H54 (cell line): ENCODE measurements at regions not wholly inside any gene's neighbourhood (a gene's known extent, or its start where the extent isn't known, plus 50 kb on each side); places are given as distances from the start of the nearest gene placed in this dataset.
"Not testable (repeated sequence)": the region's sequence is repeated elsewhere in the genome, so short reads cannot be mapped to it uniquely, and the experiment has no call there.

Experiments
- DNase-seq: peaks from one replicate; pipeline ENCODE4 v3.0.0; 2011; ENCODE audit warnings: low spot score, mixed read lengths; ENCODE audit not compliant: insufficient read length
- FAIRE-seq: peaks from 3 replicates; lab custom pipeline; 2011; peaks lifted over from hg19 to GRCh38; lab: Jason Lieb, UNC
- POLR2A ChIP-seq: IDR thresholded peaks from 2 replicates; pipeline ENCODE4 v1.6.1; 2011; ENCODE audit warnings: low read depth, mild to moderate bottlenecking, low read length

DNA sequence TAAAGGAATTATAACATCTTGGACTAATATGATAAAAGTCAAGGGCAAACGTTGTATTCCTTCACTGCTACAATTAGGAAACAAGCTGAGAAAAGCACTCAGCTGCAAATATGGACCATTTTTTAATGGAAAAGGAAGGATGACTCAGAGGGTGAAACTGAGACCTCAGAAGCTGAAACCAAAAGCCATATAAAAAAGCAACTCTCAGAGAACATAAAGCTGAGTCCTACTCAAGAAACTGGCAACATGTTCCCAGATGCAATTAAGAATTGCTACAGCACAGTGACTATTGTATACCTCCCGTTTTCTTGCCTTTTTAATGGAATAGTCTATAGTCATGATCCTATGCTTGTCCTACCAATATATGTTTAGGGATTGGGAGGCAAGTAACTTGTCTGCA, 1106.4 kb upstream of the INTU start:
- FAIRE-seq (no peak), DNase-seq (no peak)
- TF ChIP-seq POLR2A: no peak

- DNase-seq (no peak), FAIRE-seq (no peak)
- TF ChIP-seq POLR2A: no peak
Observed at GRCh38 chr4:126529997-126530396, 1102.8 kb upstream of the INTU start.

DNA sequence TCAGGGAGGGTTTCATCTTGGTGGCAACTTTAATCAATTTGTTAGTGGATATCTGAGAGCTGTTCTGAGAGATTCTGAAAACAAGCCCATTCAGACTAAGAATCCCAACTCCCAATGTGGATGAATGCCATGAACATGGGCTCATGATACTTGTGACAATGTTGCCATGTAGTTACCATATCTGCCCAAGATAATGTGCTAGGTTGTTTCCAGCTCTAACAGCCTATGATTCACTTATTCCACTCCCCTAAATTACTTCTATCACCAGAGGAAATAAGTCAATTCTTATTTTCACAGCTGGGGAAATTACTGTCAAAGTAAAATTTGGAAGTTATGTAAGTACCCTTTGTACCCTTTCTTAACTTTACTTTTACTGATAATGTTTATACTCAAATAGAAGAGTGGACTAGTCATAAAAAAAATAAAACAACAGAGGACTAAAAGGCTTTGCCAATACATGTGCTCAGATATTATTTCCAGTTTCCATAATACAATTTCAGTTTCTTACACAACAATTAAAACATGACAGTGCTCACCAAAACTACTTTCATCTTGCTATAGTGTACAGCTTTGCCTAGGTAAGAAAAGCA, 1101.7 kb upstream of the INTU start:
- no peak for FAIRE-seq
- DNase-seq: no peak
- TF ChIP-seq POLR2A: no peak

DNA sequence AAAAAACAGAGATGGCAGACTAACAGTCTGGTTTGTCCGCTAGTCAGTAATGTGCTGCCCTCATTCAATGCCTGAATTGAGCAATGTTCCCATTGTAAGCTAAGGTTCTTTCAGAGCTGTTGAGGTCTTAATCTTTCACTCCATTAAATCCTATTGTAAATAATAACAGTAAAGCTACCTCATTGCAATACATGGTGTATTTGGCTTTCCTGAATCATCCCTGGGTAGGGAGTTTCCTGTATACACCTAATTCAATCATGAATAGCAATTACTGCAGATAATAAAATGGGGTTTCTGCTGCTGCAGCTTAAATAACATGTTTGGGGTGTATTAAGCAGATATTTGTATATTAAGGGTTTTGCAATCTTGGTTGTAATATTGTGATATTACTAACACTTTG, 1100.2 kb upstream of the INTU start:
- FAIRE-seq: no peak
- TF ChIP-seq POLR2A: no peak
- no peak for DNase-seq

- FAIRE-seq (no peak), DNase-seq (no peak)
- no peak for TF ChIP-seq POLR2A
Observed at GRCh38 chr4:126533146-126533805, 1099.5 kb upstream of the INTU start.

DNA sequence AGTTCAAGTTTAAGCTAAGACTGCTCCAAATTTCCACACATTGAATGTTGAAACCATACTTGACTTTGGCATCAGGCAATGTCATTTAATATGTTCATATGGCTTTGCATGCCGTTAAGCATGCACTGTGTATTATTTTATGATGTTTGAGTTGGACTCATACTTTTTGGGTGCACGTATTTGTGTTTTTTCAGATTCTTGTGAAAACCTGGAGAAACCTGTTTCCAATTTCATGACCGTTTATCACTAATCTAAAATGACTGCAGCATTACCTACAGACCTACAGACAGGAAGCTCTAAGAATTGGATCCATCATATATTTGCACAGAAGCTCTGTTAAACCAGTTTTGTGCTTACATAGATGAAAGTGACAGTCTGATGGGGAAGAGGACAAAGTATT, 1093.0 kb upstream of the INTU start:
- TF ChIP-seq POLR2A: no peak
- FAIRE-seq (no peak), DNase-seq (no peak)

DNA sequence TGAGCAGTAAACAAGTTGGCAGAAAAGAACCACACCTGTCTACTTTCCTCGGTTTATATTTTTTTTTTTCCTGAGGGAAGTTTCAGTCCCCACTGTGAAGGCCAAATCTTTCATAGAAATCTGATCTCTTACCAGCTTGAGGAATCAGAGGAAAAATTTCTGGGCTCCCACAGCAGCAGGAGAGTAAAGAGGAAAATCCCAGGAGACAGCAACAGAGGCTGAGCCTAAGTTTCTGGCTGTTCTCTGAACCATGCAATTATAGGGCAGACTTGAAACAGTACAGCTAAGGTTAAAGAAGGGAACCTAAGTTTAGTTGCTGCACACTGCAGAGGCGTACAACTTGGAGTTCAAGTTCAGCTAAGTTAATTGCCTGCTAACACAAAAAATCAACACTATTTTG, 1090.9 kb upstream of the INTU start:
- TF ChIP-seq POLR2A: no peak
- DNase-seq (no peak), FAIRE-seq (no peak)

GRCh38 chr4:126544276-126544675, 1088.5 kb upstream of the INTU start:
- no peak for TF ChIP-seq POLR2A
- FAIRE-seq: no peak
- DNase-seq: no peak

GRCh38 chr4:126546197-126546596, 1086.6 kb upstream of the INTU start:
- FAIRE-seq: not testable (repeated sequence)

DNA sequence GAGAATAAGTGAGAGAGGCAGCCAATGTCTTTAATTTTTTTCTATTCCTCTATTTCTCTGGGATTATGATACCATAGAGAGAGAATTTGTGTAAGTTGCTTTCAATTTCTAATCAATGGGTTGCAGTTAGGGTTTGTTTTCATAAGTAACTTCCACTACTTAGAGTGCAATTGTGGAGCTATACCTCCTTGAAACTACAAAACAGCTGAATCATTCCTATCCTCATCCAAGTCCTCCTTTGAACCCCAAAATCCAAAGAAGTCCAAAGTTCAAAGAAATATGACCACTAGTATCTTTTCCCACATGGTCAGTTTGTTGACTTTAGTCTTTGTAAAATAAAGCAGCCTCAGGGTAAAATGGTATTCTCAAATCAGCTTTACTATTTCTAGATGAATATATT, 1085.4 kb upstream of the INTU start:
- FAIRE-seq (no peak), DNase-seq (no peak)
- no peak for TF ChIP-seq POLR2A

More at GRCh38 chr4:126546197-126546596, 1086.6 kb upstream of the INTU start:
- DNase-seq: not testable (repeated sequence)

- FAIRE-seq (no peak), DNase-seq (no peak)
- no peak for TF ChIP-seq POLR2A
Observed at GRCh38 chr4:126548890-126549289, 1083.9 kb upstream of the INTU start.

DNA sequence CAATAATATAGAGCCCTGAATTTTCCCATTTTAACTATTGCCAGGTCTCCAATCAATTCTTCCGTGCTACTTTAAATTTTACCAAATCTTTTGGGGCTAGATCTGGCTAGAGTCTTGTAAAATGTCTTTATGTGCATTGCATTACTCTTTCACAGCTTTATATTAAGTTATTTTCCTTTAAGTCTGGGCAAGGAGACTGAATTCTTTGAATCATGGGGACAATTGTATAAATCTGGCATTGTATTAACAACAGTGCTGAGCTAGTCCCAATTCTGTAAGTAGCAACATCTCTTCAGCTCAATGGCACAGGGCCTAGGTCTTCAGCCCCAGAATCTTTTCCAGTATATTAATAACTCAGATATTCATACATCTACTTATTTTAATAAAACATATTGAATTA, 1080.4 kb upstream of the INTU start:
- no peak for FAIRE-seq
- no peak for TF ChIP-seq POLR2A
- DNase-seq: no peak

GRCh38 chr4:126553248-126553647, 1079.5 kb upstream of the INTU start:
- no peak for TF ChIP-seq POLR2A
- FAIRE-seq (no peak), DNase-seq (no peak)

- no peak for TF ChIP-seq POLR2A
- no peak for FAIRE-seq
- DNase-seq: no peak
Observed at GRCh38 chr4:126558596-126558995, 1074.2 kb upstream of the INTU start.

GRCh38 chr4:126559961-126560360, 1072.8 kb upstream of the INTU start:
- FAIRE-seq (no peak), DNase-seq (no peak)
- no peak for TF ChIP-seq POLR2A
